Stomach (tissue), 8 donors: ENCODE measurements at regions not wholly inside any gene's neighbourhood (a gene's known extent, or its start where the extent isn't known, plus 50 kb on each side); places are given as distances from the start of the nearest gene placed in this dataset.

Experiments
- DNase-seq, 2 donors: peaks; one replicate each; pipeline versions ENCODE4 v3.0.0 to v3.0.0-alpha.2; 2013 to 2019
- H3K27ac ChIP-seq, 5 donors: fragments of 200-600 bp in 4 of 5; sonication (generic) in 4 of 5; one replicate each; pipeline ENCODE4 v1.5.1; 2013 to 2019; ENCODE audit warnings: mild to moderate bottlenecking in 1 of 5, moderate library complexity in 1 of 5
- H3K27me3 ChIP-seq, 3 donors: fragments of 200-600 bp; sonication (generic); one replicate each; pipeline ENCODE4 v1.5.1; 2017 to 2019; ENCODE audit warnings: mixed run types in 1 of 3
- H3K36me3 ChIP-seq, 4 donors: fragments of 200-600 bp; sonication (generic); 1 replicate in 3 of 4; 2 replicates in 1 of 4; pipeline ENCODE4 v1.5.1; 2016 to 2019
- H3K4me1 ChIP-seq, 4 donors: fragments of 200-600 bp; sonication (generic); one replicate each; pipeline ENCODE4 v1.5.1; 2016 to 2019
- H3K4me3 ChIP-seq, 4 donors: fragments of 200-600 bp; sonication (generic) in 3 of 4; one replicate each; pipeline ENCODE4 v1.5.1; 2016 to 2019; ENCODE audit warnings: mild to moderate bottlenecking in 1 of 4
- H3K9me3 ChIP-seq, 4 donors: fragments of 200-600 bp; sonication (generic); one replicate each; pipeline ENCODE4 v1.5.1; 2016 to 2019
- EP300 ChIP-seq: sonication (generic); formaldehyde crosslinking; IDR thresholded peaks from one replicate; pipeline ENCODE4 v1.6.1; 2017; ENCODE audit warnings: antibody characterized with exemption
- POLR2A ChIP-seq, 4 donors: fragments of 450-650 bp; IDR thresholded peaks; one replicate each; pipeline ENCODE4 v1.6.1; 2016; ENCODE audit warnings: antibody characterized with exemption in 4 of 4, control low read depth in 2 of 4, mild to moderate bottlenecking in 1 of 4, moderate library complexity in 1 of 4
- POLR2AphosphoS5 ChIP-seq, 3 donors: sonication (generic); formaldehyde crosslinking; IDR thresholded peaks; one replicate each; pipeline ENCODE4 v1.6.1; 2016; ENCODE audit warnings: antibody characterized with exemption in 3 of 3
- WGBS, 5 donors: extraction: QIAGEN DNeasy Blood & Tissue Kit in 3 of 5; methylation state at CpG; one replicate each; pipeline versions ENCODE4 v1.1.5 to v1.1.7; 2013 to 2018; 5-methylcytosine and 5-hydroxymethylcytosine counted together
- intact Hi-C: fragments of 100-400 bp; cut with DNase I; formaldehyde crosslinking; loops from one replicate; pipeline ENCODE4 v1.15.1; 2023; ENCODE audit warnings: low total_unique reads
- TF ChIP-seq, protein P1 (sequence below), 7 experiments: fragments of 450-650 bp in 4 of 7; fragments of 200-600 bp in 3 of 7; sonication (generic) in 3 of 7; IDR thresholded peaks; one replicate each; pipeline ENCODE4 v1.5.1; 2016 to 2019; ENCODE audit warnings: antibody characterized with exemption in 7 of 7, control low read depth in 2 of 7, mild to moderate bottlenecking in 1 of 7
- donor health status: healthy with polysubstance abuse.
- donor health status: Bipolar disorder and iron deficiency.
- donor health status: healthy.

DNA sequence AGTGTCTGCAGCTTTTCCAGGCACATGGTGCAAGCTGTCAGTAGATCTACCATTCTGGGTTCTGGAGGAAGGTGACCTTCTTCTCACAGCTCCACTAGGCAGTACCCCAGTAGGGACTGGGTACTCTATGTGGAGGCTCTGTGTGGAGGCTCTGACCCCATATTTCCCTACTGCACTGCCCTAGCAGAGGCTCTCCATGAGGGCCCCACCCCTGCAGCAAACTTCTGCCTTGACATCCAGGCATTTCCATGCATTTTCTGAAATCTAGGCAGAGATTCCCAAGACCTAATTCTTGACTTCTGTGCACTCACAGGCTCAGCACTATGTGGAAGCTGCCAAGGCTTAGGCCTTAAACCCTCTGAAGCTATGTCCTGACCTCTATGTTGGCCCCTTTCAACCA is 1060.0 kb downstream of the NAALADL2 start:
- H3K4me1 ChIP-seq: no peaks in the 10 kb centered on the region
- H3K27me3 ChIP-seq: no peaks in the 10 kb centered on the region
- TF ChIP-seq EP300: no peak
- no peak for TF ChIP-seq POLR2A (IDR thresholded peaks at IDR 0.05)
- TF ChIP-seq, protein P1, sequence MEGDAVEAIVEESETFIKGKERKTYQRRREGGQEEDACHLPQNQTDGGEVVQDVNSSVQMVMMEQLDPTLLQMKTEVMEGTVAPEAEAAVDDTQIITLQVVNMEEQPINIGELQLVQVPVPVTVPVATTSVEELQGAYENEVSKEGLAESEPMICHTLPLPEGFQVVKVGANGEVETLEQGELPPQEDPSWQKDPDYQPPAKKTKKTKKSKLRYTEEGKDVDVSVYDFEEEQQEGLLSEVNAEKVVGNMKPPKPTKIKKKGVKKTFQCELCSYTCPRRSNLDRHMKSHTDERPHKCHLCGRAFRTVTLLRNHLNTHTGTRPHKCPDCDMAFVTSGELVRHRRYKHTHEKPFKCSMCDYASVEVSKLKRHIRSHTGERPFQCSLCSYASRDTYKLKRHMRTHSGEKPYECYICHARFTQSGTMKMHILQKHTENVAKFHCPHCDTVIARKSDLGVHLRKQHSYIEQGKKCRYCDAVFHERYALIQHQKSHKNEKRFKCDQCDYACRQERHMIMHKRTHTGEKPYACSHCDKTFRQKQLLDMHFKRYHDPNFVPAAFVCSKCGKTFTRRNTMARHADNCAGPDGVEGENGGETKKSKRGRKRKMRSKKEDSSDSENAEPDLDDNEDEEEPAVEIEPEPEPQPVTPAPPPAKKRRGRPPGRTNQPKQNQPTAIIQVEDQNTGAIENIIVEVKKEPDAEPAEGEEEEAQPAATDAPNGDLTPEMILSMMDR (IDR thresholded peaks at IDR 0.05): no peak
- no peak for TF ChIP-seq POLR2AphosphoS5 (IDR thresholded peaks at IDR 0.05)
- H3K9me3 ChIP-seq: peaks cover 6 to 18% (median 12%) of the 10 kb centered on the region in 4 donors
- H3K36me3 ChIP-seq: no peaks in the 10 kb centered on the region
- no peak for DNase-seq
- intact Hi-C loops: no loop called here
- H3K4me3 ChIP-seq: no peak overlapping the region
- no peak overlapping the region for H3K27ac ChIP-seq

DNA sequence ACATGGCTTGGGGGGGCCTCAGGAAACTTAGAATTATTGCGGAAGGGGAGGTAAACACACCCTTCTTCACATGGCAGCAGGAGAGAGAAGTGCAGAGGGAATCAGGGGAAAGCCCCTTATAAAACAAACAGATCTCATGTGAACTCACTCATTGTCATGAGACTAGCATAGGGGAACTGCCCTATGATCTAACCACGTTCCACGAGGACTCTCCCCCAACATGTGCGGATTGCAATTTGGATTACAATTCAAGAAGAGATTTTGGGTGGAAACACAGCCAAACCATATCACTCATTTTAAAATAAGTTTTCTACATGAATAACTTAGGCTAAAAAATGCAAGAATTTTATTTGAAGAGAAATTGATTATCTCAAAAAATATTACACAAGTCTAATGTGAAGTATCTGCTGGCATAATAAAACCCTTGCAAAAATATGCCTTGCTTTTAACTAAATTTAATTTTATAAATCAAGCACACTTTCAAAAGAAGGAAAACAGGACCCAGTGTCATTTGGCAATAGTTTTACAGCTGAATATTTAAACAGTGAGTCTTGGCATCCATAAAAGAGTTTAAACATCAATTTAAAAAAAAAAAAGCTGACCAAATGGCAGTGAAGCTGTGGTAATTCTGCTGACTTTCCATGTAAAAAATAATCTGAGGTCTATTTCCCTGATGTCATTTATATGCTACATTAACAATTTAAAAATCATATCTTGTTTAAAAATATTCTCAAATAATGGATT is 1057.2 kb downstream of the NAALADL2 start:
- peaks cover 6 to 18% (median 12%) of the 10 kb centered on the region in 4 donors for H3K9me3 ChIP-seq
- no peaks in the 10 kb centered on the region for H3K36me3 ChIP-seq
- H3K27me3 ChIP-seq: no peaks in the 10 kb centered on the region
- 58 to 81% (median 74%) methylated on average over 4 of the region's 4 CpGs for WGBS, 5 donors
- no peak overlapping the region for H3K27ac ChIP-seq
- intact Hi-C loops: no loop called here
- TF ChIP-seq, protein P1 (IDR thresholded peaks at IDR 0.05): no peak
- no peak for TF ChIP-seq POLR2A (IDR thresholded peaks at IDR 0.05)
- H3K4me3 ChIP-seq: no peak overlapping the region
- H3K4me1 ChIP-seq: no peaks in the 10 kb centered on the region
- DNase-seq: peak in 1 of 2 donors; percentile 41

DNA sequence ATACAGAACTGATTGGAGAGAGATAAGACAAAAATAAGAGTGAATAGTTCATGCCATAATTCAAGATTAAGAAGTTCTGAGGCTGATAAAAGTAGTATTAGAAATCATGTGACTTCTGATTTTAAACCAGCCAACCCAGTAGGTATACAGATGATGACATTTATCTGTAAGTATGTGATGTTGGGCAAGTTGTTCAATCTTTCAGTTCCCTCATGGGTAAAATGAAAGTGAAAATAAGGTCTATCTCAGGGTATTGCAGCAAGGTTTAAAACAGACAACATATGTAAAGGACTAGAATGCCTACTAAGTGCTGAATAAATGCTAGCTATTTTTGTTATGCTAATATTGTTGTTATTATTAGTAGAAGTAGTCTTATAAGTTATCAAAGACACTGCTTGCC is 1055.7 kb downstream of the NAALADL2 start:
- Histone ChIP-seq H3K9me3 (peaks cover 6 to 16% (median 11%) of the 10 kb centered on the region in 4 donors), H3K36me3 (no peaks in the 10 kb centered on the region), H3K27me3 (no peaks in the 10 kb centered on the region), H3K27ac (no peak overlapping the region), H3K4me3 (no peak overlapping the region), H3K4me1 (no peaks in the 10 kb centered on the region)
- DNase-seq: no peak
- intact Hi-C loops: no loop called here
- TF ChIP-seq POLR2AphosphoS5 (IDR thresholded peaks at IDR 0.05) (no peak), EP300 (no peak), POLR2A (IDR thresholded peaks at IDR 0.05) (no peak)
- TF ChIP-seq, protein P1 (IDR thresholded peaks at IDR 0.05): no peak

DNA sequence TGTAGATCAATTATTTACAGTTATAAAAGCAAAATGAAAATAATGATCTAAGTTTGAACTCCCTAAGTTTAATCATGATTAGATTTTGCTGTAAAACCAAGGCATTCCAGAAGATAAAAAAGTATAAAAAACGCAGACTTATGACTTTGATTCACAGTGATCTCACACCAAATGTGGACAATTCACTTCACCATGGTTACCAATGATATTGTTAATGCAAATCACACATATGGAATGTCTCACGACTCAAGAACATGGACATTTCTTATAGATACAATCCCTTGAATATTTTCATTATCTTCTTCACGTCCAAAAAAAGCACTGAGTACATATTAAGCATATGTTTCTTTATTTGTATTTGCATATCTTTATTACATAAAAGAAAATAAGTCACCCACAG is 1054.2 kb downstream of the NAALADL2 start:
- DNase-seq: peak in 1 of 2 donors; percentile 51
- intact Hi-C loops: no loop called here
- Histone ChIP-seq H3K27ac (no peak overlapping the region), H3K4me3 (no peak overlapping the region), H3K9me3 (peaks cover 0 to 6% (median 0%) of the 10 kb centered on the region in 4 donors), H3K36me3 (no peaks in the 10 kb centered on the region), H3K4me1 (no peaks in the 10 kb centered on the region), H3K27me3 (no peaks in the 10 kb centered on the region)
- no peak for TF ChIP-seq POLR2A (IDR thresholded peaks at IDR 0.05)
- TF ChIP-seq EP300: no peak
- TF ChIP-seq POLR2AphosphoS5 (IDR thresholded peaks at IDR 0.05): no peak
- TF ChIP-seq, protein P1 (IDR thresholded peaks at IDR 0.05): no peak
- WGBS, 5 donors: 60 to 70% (median 69%) methylated on average over 3 of the region's 3 CpGs
